Smooth muscle cell (in vitro differentiated cells): ENCODE measurements at regions not wholly inside any gene's neighbourhood (a gene's known extent, or its start where the extent isn't known, plus 50 kb on each side); places are given as distances from the start of the nearest gene placed in this dataset.

ENCODE experiments used
- DNase-seq: peaks from one replicate; lab custom pipeline; 2025; ENCODE audit not compliant: unreplicated experiment; lab: John Stamatoyannopoulos, UW
- H2AFZ ChIP-seq: fragments of 200-600 bp; sonication (generic); 2 replicates; pipeline ENCODE4 v1.6.0; 2016; ENCODE audit warnings: antibody characterized with exemption, low read depth, mild to moderate bottlenecking
- H3F3A ChIP-seq: fragments of 200-600 bp; sonication (generic); 2 replicates; pipeline ENCODE4 v1.6.0; 2017; ENCODE audit warnings: antibody characterized with exemption, low read depth
- H3K27ac ChIP-seq: fragments of 200-600 bp; sonication (generic); 2 replicates; pipeline ENCODE4 v1.5.1; 2016; ENCODE audit warnings: low read depth, mild to moderate bottlenecking
- H3K27me3 ChIP-seq: fragments of 200-600 bp; sonication (generic); 2 replicates; pipeline ENCODE4 v1.6.1; 2016; ENCODE audit warnings: low read depth, mild to moderate bottlenecking
- H3K36me3 ChIP-seq: fragments of 200-600 bp; sonication (generic); 2 replicates; pipeline ENCODE4 v1.5.1; 2016; ENCODE audit warnings: low read depth
- H3K4me1 ChIP-seq: fragments of 200-600 bp; sonication (generic); 2 replicates; pipeline ENCODE4 v1.5.1; 2016; ENCODE audit warnings: low read depth
- H3K4me2 ChIP-seq: fragments of 200-600 bp; sonication (generic); 2 replicates; pipeline ENCODE4 v1.6.0; 2016; ENCODE audit warnings: mild to moderate bottlenecking
- H3K4me3 ChIP-seq: fragments of 200-600 bp; sonication (generic); 2 replicates; pipeline ENCODE4 v1.5.1; 2016; ENCODE audit warnings: mild to moderate bottlenecking
- H3K79me2 ChIP-seq: fragments of 200-600 bp; sonication (generic); 2 replicates; pipeline ENCODE4 v1.6.0; 2016; ENCODE audit warnings: low read depth, mild to moderate bottlenecking
- H3K9ac ChIP-seq: fragments of 200-600 bp; sonication (generic); 2 replicates; pipeline ENCODE4 v1.6.0; 2016; ENCODE audit warnings: low read depth
- H3K9me3 ChIP-seq: fragments of 200-600 bp; sonication (generic); replicated peaks from 2 replicates; pipeline ENCODE4 v1.5.1; 2016; ENCODE audit warnings: low read depth
- H4K20me1 ChIP-seq: fragments of 200-600 bp; sonication (generic); 2 replicates; pipeline ENCODE4 v1.6.0; 2016; ENCODE audit warnings: low read depth
- CTCF ChIP-seq: fragments of 200-600 bp; sonication (generic); IDR thresholded peaks from 2 replicates; pipeline ENCODE4 v1.5.1; 2017; ENCODE audit warnings: borderline replicate concordance, mild to moderate bottlenecking, antibody characterized with exemption; ENCODE audit not compliant: insufficient read depth, poor library complexity, severe bottlenecking
- WGBS: methylation state at CpG from one replicate; pipeline ENCODE4 v1.1.7; 2016; ENCODE audit warnings: low lambda C conversion rate; 5-methylcytosine and 5-hydroxymethylcytosine counted together

GRCh38 chr1:68551459-68551858 is 54.6 kb upstream of the DEPDC1 start:
- Histone ChIP-seq H2AFZ (no peak overlapping the region), H3F3A (no peaks in the 10 kb centered on the region), H3K9me3 (no peaks in the 10 kb centered on the region), H3K4me3 (no peak overlapping the region), H3K9ac (no peak overlapping the region), H3K79me2 (no peaks in the 10 kb centered on the region), H4K20me1 (no peaks in the 10 kb centered on the region), H3K4me2 (no peak overlapping the region), H3K36me3 (no peaks in the 10 kb centered on the region), H3K4me1 (no peaks in the 10 kb centered on the region), H3K27me3 (no peaks in the 10 kb centered on the region), H3K27ac (no peak overlapping the region)
- no peak for TF ChIP-seq CTCF
- no peak for DNase-seq

GRCh38 chr1:68558321-68559026 is 61.6 kb upstream of the DEPDC1 start:
- no peak overlapping the region for H3K27ac ChIP-seq
- no peaks in the 10 kb centered on the region for H4K20me1 ChIP-seq
- H3K9me3 ChIP-seq, result no peaks in the 10 kb centered on the region
- H3K36me3 ChIP-seq, result no peaks in the 10 kb centered on the region
- no peak overlapping the region for H3K4me2 ChIP-seq
- H3F3A ChIP-seq, result no peaks in the 10 kb centered on the region
- H3K4me1 ChIP-seq, result no peaks in the 10 kb centered on the region
- H3K4me3 ChIP-seq, result no peak overlapping the region
- no peaks in the 10 kb centered on the region for H3K79me2 ChIP-seq
- no peak for DNase-seq
- no peak overlapping the region for H3K9ac ChIP-seq
- WGBS, result 52% methylated on average over 4 of the region's 4 CpGs
- no peak for TF ChIP-seq CTCF
- no peak overlapping the region for H2AFZ ChIP-seq
- H3K27me3 ChIP-seq, result no peaks in the 10 kb centered on the region

- H3K27ac ChIP-seq, result no peak overlapping the region
- no peaks in the 10 kb centered on the region for H4K20me1 ChIP-seq
- no peak for DNase-seq
- no peaks in the 10 kb centered on the region for H3K4me1 ChIP-seq
- peak overlapping the region; percentile 14 for H2AFZ ChIP-seq
- TF ChIP-seq CTCF, result no peak
- no peak overlapping the region for H3K4me3 ChIP-seq
- H3K9me3 ChIP-seq, result no peaks in the 10 kb centered on the region
- no peaks in the 10 kb centered on the region for H3K36me3 ChIP-seq
- H3K27me3 ChIP-seq, result no peaks in the 10 kb centered on the region
- no peak overlapping the region for H3K4me2 ChIP-seq
- no peak overlapping the region for H3K9ac ChIP-seq
- H3K79me2 ChIP-seq, result no peaks in the 10 kb centered on the region
- WGBS, result 51% methylated on average over 4 of the region's 4 CpGs
- no peaks in the 10 kb centered on the region for H3F3A ChIP-seq
These were observed 69.0 kb upstream of the DEPDC1 start for GRCh38 chr1:68565923-68566322.

GRCh38 chr1:68570871-68571270 is 74.0 kb upstream of the DEPDC1 start:
- no peak for TF ChIP-seq CTCF
- WGBS, result 76% methylated on average over 3 of the region's 3 CpGs
- Histone ChIP-seq H3K9me3 (no peaks in the 10 kb centered on the region), H3K9ac (no peak overlapping the region), H3K27ac (no peak overlapping the region), H3K27me3 (no peaks in the 10 kb centered on the region), H3K36me3 (no peaks in the 10 kb centered on the region), H2AFZ (peak overlapping the region; percentile 62), H3K4me2 (no peak overlapping the region), H4K20me1 (no peaks in the 10 kb centered on the region), H3F3A (no peaks in the 10 kb centered on the region), H3K79me2 (no peaks in the 10 kb centered on the region), H3K4me3 (no peak overlapping the region), H3K4me1 (no peaks in the 10 kb centered on the region)
- no peak for DNase-seq
